ENCODE measurements at regions not wholly inside any gene's neighbourhood (a gene's known extent, or its start where the extent isn't known, plus 50 kb on each side); places are given as distances from the start of the nearest gene placed in this dataset.

DNA sequence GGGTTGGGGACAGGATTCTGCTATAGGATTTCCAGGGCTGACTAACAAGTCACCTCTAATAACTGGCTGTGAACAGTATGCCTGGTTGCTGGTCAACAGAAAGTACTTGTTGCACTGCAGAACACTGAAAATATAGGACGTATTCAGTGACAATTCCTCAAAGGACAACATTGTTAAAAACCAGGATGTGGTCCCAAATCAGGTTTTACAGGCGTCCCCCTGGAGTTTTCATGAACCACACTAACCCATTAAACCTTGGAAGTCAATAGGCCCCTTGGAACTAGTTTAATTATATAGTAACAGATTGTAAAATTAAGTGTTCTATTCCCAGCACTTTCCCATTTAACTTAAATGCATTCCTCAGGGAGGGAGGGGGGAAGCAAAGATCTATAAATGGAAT, 495.4 kb downstream of the TBC1D4 start:
- TF ChIP-seq, protein P1, sequence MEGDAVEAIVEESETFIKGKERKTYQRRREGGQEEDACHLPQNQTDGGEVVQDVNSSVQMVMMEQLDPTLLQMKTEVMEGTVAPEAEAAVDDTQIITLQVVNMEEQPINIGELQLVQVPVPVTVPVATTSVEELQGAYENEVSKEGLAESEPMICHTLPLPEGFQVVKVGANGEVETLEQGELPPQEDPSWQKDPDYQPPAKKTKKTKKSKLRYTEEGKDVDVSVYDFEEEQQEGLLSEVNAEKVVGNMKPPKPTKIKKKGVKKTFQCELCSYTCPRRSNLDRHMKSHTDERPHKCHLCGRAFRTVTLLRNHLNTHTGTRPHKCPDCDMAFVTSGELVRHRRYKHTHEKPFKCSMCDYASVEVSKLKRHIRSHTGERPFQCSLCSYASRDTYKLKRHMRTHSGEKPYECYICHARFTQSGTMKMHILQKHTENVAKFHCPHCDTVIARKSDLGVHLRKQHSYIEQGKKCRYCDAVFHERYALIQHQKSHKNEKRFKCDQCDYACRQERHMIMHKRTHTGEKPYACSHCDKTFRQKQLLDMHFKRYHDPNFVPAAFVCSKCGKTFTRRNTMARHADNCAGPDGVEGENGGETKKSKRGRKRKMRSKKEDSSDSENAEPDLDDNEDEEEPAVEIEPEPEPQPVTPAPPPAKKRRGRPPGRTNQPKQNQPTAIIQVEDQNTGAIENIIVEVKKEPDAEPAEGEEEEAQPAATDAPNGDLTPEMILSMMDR (IDR thresholded peaks at IDR 0.05), result no peak
- TF ChIP-seq POLR2A (IDR thresholded peaks at IDR 0.05) (no peak), POLR2AphosphoS5 (IDR thresholded peaks at IDR 0.05; ENCODE audit: insufficient read depth in 1 of 2, low read depth in 1 of 2) (no peak)
